ENCODE measurements at regions not wholly inside any gene's neighbourhood (a gene's known extent, or its start where the extent isn't known, plus 50 kb on each side); places are given as distances from the start of the nearest gene placed in this dataset.

DNA sequence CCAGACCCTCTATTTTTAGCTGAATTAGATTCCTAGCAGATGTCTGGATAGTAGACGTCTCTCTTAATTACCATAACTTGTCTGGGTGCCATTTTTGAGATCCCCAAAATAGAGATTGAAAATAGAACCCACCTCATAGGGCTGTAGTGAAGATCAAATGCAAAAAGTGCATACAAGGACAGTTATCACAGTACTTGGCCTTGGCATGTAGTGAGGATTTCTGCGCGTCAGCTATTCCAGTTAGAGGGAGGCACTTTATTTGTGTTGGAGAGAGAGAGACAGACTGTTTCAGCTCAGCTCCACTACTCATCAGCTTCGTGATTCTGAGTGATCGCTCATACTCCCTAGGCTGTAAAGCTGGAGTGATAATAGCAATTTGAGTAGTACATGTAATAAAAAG, 59.6 kb upstream of the CDH13 start:
- DNase-seq, result no peak

DNA sequence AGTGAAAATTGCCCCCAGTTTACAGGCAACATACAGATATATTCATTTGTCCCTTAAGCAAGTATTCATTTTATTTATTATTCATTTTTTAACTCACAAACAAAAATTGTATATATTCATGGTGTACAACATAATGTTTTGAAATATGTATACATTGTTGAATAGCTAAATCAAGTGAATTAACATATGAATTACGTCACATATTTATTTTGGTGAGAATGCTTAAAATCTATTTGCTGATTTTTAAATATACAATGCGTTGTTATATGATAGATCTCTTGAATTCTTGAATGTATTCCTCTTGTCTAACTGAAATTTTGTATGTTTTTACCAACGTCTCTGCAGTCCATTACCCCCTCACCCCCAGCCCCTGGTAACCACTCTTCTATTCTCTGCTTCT, 63.4 kb upstream of the CDH13 start:
- DNase-seq, result no peak

DNA sequence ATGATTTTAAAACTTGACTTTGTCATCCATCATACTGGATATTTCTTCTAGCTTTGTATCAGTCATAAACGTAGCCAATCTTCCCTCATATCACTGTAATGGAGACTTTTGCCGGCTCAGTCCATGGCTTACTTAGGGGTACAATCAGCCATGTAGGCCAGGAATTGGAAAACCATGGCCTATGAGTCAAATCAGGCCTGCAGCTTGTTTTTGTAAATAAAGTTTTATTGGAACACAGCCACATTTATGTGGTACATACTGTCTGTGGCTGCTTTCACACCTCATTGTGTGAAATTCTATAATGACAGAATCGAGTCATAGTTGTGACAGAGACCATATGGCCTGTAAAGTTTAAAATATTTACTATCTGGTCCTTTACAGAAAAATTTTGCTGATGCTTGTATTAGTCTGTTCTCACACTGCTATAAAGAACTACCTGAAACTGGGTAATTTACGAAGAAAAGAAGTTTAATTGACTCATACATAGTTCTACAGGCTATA, 64.5 kb upstream of the CDH13 start:
- DNase-seq, result no peak

DNA sequence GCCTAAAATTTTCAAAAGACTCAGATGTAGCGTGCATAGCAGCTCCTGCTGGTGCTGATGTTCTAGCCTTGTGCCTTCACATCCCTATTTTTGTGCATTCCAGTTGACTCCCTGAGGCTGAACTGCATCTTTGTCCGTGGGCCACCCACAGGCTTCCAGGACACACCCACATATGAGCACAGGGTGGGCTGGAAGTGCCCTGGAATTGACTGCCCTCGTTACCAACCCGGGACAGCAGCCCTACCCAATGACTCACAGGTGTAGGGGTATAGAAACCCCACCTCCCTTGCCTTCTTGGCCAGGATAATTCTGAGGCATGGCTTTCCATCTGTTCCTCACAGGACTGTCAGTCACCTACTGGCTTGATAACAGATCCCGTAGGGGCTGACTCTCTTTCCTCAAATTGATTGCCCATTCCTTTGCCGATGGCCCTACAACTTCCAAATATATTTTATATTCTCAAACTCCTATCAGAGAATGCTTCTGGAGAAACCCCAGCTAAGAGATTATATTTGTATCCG, 65.9 kb upstream of the CDH13 start:
- DNase-seq, result no peak

DNA sequence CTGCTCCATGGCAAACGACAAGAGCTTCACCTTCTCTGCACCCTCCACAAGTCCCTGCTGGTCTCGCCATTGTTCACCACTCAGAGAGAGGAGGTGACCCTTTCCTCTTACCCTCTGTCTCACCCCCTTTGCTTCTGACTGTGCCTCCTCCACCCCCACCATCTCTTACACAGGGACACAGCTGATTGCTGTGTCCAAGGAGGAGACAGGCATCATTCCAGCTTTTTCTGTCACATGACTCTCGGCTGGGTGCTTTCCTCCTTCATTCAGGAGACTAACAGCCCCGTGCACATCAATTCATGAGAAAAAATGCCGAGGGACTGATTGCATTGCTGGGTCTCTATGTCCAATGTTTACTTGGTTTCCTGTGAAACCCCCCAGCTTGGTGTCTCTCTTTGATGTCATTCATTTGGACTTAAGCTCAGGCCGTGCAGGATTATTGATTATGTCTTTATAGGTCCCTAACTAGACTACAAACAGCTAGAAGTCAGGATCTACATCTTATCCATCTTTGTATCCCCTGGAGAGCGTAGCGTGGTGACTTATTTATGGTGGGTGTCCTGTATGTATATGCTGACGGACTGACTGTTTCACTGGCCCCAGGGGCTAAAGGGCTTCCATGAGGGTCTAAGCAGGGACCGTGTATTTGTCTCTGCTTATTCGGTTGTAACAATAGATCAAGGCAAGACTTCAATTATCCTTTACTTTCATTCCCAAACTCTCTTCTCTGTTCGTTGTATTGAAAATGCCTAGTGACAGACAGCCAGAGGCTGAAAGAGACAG, 82.2 kb upstream of the CDH13 start:
- DNase-seq, result no peak

DNA sequence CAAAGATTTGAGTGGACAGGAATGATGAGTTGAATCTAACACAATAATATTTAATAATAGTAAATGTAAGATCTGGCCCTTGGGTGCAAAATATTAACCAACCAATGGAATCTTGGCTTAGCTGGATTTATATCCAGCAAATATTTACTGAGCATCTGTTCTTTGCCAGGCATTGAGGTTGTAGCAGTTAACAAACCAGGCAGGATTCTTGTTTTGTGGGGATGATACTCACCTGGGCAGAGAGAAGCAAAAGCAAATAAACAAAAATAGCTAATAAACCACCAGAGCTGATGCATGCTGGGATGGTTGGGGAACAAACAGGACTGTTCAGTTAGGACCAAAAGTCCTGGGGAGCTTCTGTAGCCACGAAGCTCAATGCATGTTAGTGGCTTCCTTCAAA, 84.1 kb upstream of the CDH13 start:
- no peak for DNase-seq

DNA sequence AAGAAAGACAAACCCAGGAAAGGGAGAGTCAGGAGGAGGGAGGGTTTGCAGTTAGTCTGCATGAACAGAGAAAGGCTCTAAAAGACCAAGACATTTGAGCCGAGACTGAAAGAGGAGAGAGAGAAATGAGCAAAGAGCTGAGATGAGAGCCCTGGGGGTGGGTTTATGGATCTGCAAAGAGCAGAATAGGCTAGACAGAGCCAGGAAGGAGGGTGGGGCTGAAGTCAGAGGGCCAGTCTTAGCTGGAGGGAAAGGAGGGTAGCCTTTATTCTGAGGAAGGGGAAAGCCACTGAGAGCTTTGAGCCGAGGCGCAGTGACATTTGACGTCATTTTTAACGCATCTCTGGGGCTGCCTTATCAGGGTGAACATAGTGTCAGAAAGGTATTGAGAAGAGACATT, 85.7 kb upstream of the CDH13 start:
- no peak for DNase-seq

DNA sequence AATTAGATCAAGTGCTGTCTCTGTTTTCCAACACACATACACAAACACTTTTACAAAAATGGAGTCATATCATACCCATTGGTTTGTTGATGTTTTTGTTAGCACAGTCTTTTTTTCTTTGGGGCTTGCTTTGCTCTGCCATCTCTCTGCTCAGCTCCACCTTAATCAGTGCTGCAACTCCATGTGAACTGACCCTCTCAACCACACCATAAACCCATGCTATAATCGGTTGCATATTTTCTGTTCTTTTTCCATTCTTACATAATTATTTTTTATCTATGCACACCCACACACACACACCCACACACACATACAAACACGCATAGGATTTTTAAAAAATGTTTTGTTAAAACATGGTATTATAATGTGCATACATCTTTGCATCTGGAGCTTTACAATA, 91.0 kb upstream of the CDH13 start:
- no peak for DNase-seq

DNA sequence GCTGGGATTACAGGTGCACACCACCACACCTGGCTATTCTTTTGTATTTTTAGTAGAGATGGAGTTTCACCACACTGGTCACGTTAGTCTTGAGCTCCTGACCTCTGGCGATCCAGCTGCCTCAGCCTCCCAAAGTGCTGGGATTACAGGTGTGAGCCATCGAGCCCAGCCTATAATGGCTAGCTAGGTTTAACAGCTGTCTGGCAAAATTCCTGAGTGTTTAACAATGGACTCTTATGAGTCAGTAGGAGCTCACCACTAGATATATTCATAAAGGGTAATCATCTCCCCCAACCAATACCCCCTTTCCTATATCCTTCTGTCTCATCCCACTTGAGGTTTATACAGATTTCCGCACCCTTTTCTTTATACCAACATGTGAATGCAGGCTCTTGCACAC, 91.5 kb upstream of the CDH13 start:
- no peak for DNase-seq

DNA sequence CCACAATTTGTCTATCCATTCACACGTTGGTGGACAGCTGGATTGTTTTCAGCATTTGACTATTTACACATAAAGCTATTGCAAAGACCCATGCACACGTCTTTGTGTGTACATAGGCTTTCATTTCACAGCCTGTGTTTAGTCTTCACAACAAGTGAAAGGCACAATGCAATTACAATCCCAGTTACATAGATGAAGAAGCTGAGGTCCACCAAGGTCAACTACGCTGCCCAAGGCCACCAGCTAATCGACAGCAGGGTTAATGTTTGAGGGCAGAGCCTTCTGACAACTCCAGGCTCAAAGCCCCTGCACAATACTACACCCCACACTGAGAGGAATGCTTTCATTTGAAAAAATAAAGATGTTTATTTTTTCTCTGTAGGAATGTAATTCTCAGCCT, 93.6 kb upstream of the CDH13 start:
- DNase-seq, result no peak

DNA sequence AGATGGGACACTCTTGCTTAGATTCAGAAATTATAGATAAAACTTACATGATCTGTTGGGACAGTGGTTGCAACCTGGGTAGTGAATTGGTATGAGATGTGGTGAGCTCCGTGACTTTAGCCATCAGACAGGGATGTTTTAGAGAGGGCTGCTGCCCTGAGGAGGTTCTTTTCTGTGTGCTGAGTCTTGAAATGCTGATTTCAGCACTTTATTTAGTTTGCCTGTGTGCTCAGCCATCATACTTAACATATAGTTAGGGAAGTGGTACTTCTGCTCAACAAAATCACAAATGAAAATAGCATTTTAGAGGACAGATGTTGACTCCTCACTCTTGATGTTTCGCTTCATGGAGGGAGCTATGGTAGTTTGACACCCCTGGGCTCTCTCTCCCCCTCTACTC, 95.9 kb upstream of the CDH13 start:
- no peak for DNase-seq

DNA sequence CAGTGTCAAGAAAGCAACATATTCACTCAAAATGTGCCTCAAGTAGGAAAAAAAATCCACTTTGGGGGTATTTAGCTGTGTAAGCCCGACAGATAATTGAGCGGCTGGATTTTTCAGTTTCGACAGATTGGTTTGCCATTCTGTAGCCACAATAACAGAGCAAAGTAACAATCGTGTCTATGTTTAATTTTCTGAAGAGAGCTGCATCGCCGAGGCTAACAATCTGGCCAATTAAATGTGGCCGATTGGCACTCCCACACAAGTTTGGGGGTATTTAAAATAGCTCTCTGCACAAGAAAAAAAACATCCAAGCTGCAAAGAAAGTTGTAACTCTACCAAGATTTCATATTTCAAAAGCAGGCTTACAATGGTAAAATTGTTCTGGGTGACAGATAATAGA, 99.7 kb upstream of the CDH13 start:
- DNase-seq, result no peak

DNA sequence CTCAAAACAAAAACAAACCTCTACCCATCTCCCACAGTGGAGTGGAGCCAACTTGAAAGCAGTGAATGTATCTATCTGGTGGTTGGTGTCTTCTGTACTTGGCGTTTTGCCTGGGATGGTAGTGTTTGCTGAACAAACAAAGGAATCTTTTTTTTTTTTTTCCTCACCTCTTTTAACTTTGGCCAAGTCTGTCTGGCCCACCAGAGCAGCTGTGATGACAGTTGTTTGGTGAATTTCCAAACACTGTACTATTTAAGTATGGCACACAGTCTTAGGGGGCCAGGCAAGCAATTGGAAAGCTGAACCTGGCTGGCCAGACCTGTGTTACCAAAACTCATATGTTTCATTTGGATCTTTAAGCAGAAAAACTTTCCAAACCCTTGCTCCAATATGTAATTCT, 101.8 kb upstream of the CDH13 start:
- no peak for DNase-seq

DNA sequence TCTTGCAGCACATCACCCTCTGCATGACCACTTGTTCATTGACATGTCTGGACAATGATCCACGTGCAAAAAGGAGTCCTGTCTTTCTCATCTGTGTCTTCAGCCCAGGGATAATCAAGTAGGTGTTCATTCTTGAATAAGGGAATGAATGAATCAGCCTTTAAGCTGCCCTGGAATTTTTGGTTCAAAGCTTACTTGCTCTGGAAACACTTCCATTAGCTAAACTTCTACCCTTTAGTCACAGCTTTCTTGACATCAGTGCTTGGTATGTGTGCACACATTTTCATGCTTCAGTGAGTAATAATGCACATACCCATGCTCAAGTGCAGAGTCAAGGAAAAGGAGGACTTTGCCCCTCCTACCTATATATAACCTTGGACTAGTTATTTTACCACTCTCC, 103.0 kb upstream of the CDH13 start:
- DNase-seq, result no peak

DNA sequence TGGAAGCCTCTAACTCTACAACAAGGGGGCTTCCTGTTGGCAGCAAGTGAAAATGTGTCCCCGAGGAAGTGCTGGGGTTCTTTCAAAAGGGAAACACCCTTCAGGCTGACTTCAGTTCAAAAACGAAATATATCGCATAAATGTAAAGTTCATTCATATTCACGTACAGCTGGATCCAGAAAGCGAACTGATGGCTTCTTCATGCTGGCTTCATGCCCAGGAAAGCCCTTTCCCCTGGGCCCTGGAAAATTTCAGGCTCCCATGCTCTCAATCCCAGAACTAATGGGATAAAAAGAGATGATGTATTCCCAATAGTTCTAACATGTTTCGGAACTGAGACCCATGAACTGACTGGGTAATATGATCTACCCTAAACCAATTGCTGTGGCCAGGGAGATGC, 104.7 kb upstream of the CDH13 start:
- DNase-seq, result no peak

DNA sequence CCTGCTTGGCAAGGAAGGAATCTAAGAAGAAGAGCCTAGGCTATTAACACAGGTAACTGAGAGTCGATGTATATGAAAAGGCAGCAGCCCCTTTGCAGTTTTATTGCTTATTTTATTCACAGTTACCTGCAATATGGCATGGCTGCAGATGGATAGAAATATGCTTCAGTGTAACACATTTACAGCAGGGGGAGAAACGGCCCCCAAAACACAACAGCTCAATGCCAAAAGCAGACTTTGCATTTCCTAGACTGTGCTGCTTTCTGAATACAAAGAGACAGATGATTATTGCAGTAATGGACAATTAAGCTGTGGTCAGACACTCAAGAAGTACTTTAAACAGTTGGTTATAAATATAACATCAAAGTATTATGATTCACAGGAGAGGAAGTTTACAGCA, 108.0 kb upstream of the CDH13 start:
- no peak for DNase-seq

DNA sequence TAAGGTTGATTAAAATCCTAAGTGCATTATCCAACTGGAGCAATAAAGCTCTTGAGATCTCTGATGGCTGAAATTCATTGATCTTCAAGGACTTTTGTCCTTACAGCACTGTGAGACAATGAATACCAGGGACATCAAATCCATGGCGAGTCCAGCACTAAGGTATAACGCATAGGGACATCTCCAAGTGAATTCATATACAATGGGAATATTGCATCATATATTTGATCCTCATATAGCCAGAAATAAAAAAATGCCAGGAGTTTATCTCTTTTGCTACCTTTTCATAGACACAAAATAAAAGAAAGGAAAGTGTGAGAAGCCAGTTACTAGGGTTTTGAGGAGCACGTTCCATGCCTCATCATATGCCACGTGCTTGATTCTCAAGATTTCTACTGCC, 112.5 kb upstream of the CDH13 start:
- DNase-seq, result no peak

DNA sequence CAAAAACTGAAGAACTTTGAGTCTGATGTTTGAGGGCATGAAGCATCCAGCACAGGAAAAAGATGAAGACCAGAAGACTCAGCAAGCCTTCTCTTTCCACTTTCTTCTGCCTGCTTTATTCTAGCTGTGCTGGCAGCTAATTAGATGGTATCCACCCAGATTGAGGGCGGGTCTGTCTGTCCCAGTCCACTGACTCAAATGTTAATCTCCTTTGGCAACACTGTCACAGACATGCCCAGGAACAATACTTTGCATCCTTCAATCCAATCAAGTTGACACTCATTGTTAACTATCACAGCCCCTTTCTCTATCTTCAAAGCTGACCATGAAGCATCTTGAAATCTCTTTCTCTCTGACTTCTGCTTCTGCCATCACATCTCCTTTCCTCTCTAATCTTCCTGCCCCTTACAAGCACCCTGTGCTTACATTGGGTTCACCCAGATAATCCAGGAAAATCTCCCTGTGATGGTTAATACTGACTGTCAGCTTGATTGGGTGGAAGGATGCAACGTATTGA, 115.9 kb upstream of the CDH13 start:
- DNase-seq, result no peak

DNA sequence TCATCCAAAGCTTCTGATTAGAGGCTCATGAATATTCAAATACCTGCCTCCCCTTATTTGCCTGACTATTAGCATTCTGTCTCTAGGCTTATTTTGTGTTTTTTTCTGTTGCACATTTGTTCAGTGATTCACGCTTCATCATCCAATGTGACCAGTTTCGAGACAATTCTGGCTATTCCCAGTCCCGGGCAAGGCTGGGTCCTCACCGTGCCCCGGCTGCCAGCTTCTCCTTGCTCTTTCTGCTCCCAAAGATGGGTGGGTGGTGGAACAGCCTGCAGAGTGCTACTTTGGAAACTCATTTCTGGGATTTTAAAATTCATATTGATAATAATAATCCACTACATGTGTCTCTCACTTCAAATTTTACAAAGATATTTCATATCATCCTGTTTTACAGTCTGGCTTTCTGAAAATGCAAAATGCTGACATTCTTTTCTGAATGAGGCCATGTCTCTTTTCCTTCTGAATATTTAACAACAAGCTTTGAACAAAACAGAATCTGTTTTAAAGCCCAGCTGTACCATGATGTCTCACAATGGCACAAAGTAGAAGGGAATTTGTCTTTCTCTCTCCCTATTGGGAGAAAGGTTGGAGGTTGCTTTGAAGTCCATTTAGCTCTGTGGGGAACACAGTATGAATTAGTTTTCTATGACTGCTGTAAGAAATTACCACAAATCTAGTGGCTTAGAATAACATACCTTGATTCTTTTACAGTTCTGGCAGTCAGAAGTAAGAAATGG, 116.9 kb upstream of the CDH13 start:
- DNase-seq, result no peak

DNA sequence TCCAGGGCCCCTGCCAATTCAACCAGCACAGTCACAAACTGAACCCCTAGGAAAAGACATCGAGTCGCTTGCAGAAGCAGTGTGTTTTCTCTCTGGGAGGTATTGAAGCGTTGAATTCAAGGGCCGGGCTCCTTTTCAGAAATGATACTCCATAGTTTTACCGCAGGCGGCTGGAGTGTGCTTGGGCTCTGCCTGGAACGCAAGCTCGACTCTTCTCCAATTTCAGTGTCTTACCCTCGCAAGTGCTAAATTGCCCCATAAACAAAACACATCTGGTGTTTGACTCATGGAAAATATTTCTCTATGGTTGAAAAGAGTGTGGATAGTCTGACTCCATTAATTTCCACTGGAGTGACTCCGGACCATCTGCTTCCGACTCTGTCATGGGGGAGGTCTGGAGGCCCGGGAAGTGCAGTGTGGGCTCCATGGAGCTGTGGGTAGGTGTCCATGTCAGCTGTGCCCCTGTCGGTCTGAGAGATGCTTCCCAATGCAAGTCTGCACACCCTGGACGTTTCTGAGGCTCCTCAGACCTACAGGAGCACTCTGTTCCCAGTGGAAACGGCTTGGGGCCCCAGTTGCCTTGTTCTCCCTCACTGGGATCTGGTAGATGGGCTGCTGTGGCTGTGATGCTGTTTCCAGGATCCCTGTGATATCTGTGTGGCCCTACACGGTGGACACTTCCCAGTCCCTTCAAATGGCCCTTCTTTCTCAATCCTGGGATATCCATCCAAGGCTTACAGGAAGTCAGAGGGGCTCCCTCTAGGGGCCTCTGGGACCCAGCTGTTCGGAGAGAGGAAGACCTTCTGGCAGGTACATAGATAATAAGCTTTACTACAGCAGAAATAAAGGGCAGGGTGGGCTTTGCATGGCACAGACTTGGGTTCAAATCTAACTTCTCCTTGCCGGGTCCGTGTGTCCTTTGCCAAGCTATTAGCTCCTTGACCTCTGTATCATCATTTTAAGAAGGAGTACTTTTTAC, 119.8 kb upstream of the CDH13 start:
- DNase-seq, result no peak

DNA sequence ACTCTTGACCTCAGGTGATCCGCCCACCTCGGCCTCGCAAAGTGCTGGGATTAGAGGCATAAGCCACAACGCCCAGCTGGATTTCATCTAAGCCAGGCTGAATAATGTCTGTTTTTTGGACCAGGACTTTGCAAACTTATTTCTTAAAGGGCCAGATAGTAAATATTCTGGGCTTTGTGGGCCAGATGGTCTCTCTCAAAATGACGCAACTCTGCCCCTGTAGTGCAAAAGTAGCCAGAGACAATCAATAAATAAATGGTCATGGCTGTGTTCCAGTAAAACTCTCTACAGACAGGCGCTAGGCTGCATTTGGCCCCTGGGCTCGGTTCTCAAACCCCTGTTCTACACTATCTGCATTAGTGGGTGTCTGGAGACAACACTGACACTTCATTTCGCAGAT, 121.9 kb upstream of the CDH13 start:
- DNase-seq, result no peak

DNA sequence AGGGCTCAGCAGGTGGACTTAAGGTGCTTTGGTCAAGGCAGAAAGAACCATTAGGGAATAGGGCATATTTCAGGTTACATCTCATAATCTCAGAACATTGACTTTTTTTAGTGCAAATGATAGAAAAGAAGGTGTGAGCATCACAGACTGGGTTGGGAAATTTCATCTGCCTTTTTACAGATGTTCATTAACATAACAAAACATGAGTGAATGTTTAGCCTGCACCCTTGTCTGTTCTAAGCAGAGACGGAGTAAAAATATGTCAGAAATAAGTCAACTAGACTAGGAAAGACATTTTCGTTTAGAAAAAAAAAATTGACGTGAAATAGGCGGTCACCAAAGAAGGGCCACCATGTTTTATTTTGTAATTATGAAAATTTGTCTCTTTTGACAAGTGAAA, 127.5 kb upstream of the CDH13 start:
- DNase-seq, result no peak

DNA sequence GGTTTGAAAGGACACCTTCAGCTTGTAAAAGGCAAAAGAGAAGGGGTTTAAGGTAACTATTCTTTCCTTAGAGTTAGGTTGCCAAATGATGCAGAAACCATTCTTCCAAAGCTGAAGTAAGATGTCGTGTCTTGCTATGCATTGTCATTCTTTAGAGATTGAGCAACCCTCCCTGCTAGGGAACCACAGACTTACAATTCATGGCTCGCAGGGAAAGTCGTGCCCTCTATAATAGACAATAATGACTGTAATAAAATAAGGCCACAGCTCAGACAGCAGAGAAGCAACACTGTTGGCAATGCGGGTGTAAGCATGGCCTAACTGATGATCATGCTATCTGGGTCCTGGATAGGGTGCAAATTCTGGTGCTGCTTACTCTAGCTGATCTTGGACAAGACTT, 129.6 kb upstream of the CDH13 start:
- DNase-seq, result no peak

Data from activated CD4-positive, CD25-positive, alpha-beta regulatory T cell (primary cell).